HEK293 (cell line): ENCODE measurements at regions not wholly inside any gene's neighbourhood (a gene's known extent, or its start where the extent isn't known, plus 50 kb on each side); places are given as distances from the start of the nearest gene placed in this dataset.

Experiments used
- ZNF549 ChIP-seq: fragments of 450-650 bp; IDR thresholded peaks from 2 replicates; pipeline ENCODE4 v1.5.1; 2018; ENCODE audit warnings: missing biosample characterization, missing genetic modification characterization, mild to moderate bottlenecking, inconsistent platforms, moderate library complexity
- TF ChIP-seq, protein P1 (sequence below): fragments of 450-650 bp; formaldehyde crosslinking; IDR thresholded peaks from 2 replicates; pipeline ENCODE4 v1.5.1; 2016; ENCODE audit warnings: missing biosample characterization, missing genetic modification characterization
- TF ChIP-seq, protein P2 (sequence below): fragments of 450-650 bp; formaldehyde crosslinking; IDR thresholded peaks from 2 replicates; pipeline ENCODE4 v1.5.1; 2017; ENCODE audit warnings: missing biosample characterization, missing genetic modification characterization

DNA sequence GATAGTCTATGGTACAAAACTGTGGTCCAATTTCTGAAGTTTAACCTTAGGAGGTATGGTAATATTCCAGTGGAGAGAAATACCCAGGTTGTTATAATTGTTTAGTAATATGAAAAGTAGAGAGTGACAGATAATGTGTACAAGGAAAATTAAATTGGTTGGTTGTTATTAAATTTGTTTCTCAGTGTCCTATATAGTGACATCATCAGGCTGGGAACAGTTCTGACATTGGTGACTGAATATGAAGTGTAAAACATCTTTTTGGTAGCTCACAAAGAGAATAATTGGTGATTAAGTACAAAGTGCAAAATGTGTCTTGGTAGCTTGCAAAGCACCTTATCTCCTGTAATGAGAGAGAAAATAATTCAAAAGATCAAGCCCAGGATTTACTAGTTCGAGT lies 1806.1 kb upstream of the CDH6 start:
- TF ChIP-seq, protein P1, sequence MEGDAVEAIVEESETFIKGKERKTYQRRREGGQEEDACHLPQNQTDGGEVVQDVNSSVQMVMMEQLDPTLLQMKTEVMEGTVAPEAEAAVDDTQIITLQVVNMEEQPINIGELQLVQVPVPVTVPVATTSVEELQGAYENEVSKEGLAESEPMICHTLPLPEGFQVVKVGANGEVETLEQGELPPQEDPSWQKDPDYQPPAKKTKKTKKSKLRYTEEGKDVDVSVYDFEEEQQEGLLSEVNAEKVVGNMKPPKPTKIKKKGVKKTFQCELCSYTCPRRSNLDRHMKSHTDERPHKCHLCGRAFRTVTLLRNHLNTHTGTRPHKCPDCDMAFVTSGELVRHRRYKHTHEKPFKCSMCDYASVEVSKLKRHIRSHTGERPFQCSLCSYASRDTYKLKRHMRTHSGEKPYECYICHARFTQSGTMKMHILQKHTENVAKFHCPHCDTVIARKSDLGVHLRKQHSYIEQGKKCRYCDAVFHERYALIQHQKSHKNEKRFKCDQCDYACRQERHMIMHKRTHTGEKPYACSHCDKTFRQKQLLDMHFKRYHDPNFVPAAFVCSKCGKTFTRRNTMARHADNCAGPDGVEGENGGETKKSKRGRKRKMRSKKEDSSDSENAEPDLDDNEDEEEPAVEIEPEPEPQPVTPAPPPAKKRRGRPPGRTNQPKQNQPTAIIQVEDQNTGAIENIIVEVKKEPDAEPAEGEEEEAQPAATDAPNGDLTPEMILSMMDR (tag by site-specific recombination): no peak
- TF ChIP-seq, protein P2, sequence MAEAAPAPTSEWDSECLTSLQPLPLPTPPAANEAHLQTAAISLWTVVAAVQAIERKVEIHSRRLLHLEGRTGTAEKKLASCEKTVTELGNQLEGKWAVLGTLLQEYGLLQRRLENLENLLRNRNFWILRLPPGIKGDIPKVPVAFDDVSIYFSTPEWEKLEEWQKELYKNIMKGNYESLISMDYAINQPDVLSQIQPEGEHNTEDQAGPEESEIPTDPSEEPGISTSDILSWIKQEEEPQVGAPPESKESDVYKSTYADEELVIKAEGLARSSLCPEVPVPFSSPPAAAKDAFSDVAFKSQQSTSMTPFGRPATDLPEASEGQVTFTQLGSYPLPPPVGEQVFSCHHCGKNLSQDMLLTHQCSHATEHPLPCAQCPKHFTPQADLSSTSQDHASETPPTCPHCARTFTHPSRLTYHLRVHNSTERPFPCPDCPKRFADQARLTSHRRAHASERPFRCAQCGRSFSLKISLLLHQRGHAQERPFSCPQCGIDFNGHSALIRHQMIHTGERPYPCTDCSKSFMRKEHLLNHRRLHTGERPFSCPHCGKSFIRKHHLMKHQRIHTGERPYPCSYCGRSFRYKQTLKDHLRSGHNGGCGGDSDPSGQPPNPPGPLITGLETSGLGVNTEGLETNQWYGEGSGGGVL: no peak
- no peak for TF ChIP-seq ZNF549 (tag by site-specific recombination)
